K562 (cell line): ENCODE measurements at regions not wholly inside any gene's neighbourhood (a gene's known extent, or its start where the extent isn't known, plus 50 kb on each side); places are given as distances from the start of the nearest gene placed in this dataset.

Experiments used
- CBX2 ChIP-seq: fragments of 200-600 bp; sonication (generic); IDR thresholded peaks from one replicate; pipeline ENCODE4 v1.6.1; 2012; ENCODE audit warnings: mild to moderate bottlenecking, low read length, inconsistent platforms; ENCODE audit not compliant: insufficient read depth, poor library complexity, severe bottlenecking
- CREB3 ChIP-seq: fragments of 450-650 bp; conservative IDR thresholded peaks from 2 replicates; pipeline ENCODE4 v1.6.1; 2016; ENCODE audit warnings: missing genetic modification characterization, low read depth, mild to moderate bottlenecking, missing compliant biosample characterization, moderate library complexity
- DIDO1 ChIP-seq: fragments of 450-650 bp; IDR thresholded peaks from 2 replicates; pipeline ENCODE4 v1.6.1; 2016; ENCODE audit warnings: low read depth, missing biosample characterization, missing genetic modification characterization
- ESRRB ChIP-seq: fragments of 250-450 bp; sonication (Bioruptor Pico); IDR thresholded peaks from 2 replicates; pipeline ENCODE4 v1.5.0; 2020; ENCODE audit warnings: mild to moderate bottlenecking, moderate library complexity, borderline replicate concordance
- GTF2E2 ChIP-seq: fragments of 200-800 bp; sonication (Bioruptor generic); IDR thresholded peaks from 2 replicates; pipeline ENCODE4 v1.6.1; 2016; ENCODE audit warnings: missing genetic modification characterization, missing compliant biosample characterization
- HDAC8 ChIP-seq: fragments of 450-650 bp; IDR thresholded peaks from 2 replicates; pipeline ENCODE4 v1.6.1; 2016; ENCODE audit warnings: mild to moderate bottlenecking, missing genetic modification characterization, moderate library complexity, missing compliant biosample characterization
- KDM2B ChIP-seq: fragments of 250-450 bp; sonication (Bioruptor Pico); IDR thresholded peaks from 2 replicates; pipeline ENCODE4 v1.8.0; 2021; ENCODE audit warnings: mild to moderate bottlenecking, moderate library complexity
- KLF16 ChIP-seq: IDR thresholded peaks from 2 replicates; pipeline ENCODE4 v1.6.1; 2016; ENCODE audit warnings: antibody characterized with exemption
- NFATC3 ChIP-seq: fragments of 450-650 bp; IDR thresholded peaks from 2 replicates; pipeline ENCODE4 v1.6.1; 2017; ENCODE audit warnings: mild to moderate bottlenecking
- NR1H2 ChIP-seq: sonication (generic); formaldehyde crosslinking; IDR thresholded peaks from 2 replicates; pipeline ENCODE4 v1.4.0; 2020; ENCODE audit warnings: mild to moderate bottlenecking, missing genetic modification reagents
- NRF1 ChIP-seq, 2 experiments: fragments of 450-650 bp; IDR thresholded peaks in 1 of 2; conservative IDR thresholded peaks in 1 of 2; 2 replicates each; pipeline ENCODE4 v1.6.1; 2014; ENCODE audit warnings: mild to moderate bottlenecking in 2 of 2
- RBFOX2 ChIP-seq: fragments of 200-400 bp; formaldehyde crosslinking; IDR thresholded peaks from 2 replicates; pipeline ENCODE4 v1.6.1; 2017; ENCODE audit warnings: low read depth, mild to moderate bottlenecking, low read length, moderate library complexity
- TAF1 ChIP-seq: IDR thresholded peaks from 2 replicates; pipeline ENCODE4 v1.6.1; 2011; ENCODE audit warnings: mild to moderate bottlenecking, low read length, moderate library complexity; ENCODE audit not compliant: insufficient read depth, control insufficient read depth, severe bottlenecking; ENCODE audit errors: extremely low read depth
- TAF7 ChIP-seq: fragments of 450-650 bp; IDR thresholded peaks from 2 replicates; pipeline ENCODE4 v1.6.1; 2016; ENCODE audit warnings: missing genetic modification characterization, missing compliant biosample characterization
- TFE3 ChIP-seq: fragments of 450-650 bp; formaldehyde crosslinking; IDR thresholded peaks from 2 replicates; pipeline ENCODE4 v1.4.0; 2020; ENCODE audit warnings: mild to moderate bottlenecking, mixed read lengths
- U2AF2 ChIP-seq: fragments of 200-400 bp; formaldehyde crosslinking; optimal IDR thresholded peaks from 2 replicates; pipeline ENCODE3; 2017; ENCODE audit warnings: low read depth, mild to moderate bottlenecking, low read length
- YY1 ChIP-seq, 3 experiments: IDR thresholded peaks; 2 replicates each; pipeline ENCODE4 v1.6.1; 2011; ENCODE audit warnings: low read length in 2 of 3, mild to moderate bottlenecking in 2 of 3, moderate library complexity in 2 of 3, borderline replicate concordance in 1 of 3, control low read depth in 1 of 3, low read depth in 1 of 3; ENCODE audit not compliant: insufficient read depth in 3 of 3, insufficient replicate concordance in 2 of 3, control insufficient read depth in 1 of 3, insufficient read length in 1 of 3; ENCODE audit errors: extremely low read depth in 1 of 3
- ZC3H4 ChIP-seq: sonication (generic); formaldehyde crosslinking; IDR thresholded peaks from 2 replicates; pipeline ENCODE4 v1.9.0; 2021; ENCODE audit warnings: missing genetic modification reagents, borderline replicate concordance
- ZNF780A ChIP-seq: fragments of 250-450 bp; sonication (Bioruptor Pico); IDR thresholded peaks from 2 replicates; pipeline ENCODE4 v1.5.0; 2021; ENCODE audit warnings: mild to moderate bottlenecking
- TF ChIP-seq, protein P1 (sequence below): fragments of 450-650 bp; formaldehyde crosslinking; IDR thresholded peaks from 2 replicates; pipeline ENCODE4 v1.4.0; 2022; ENCODE audit warnings: missing genetic modification characterization
- TF ChIP-seq, protein P2 (sequence below), 2 experiments: fragments of 450-650 bp; conservative IDR thresholded peaks; 2 replicates each; pipeline ENCODE4 v1.6.1; 2017; ENCODE audit warnings: mild to moderate bottlenecking in 2 of 2, moderate library complexity in 2 of 2

DNA sequence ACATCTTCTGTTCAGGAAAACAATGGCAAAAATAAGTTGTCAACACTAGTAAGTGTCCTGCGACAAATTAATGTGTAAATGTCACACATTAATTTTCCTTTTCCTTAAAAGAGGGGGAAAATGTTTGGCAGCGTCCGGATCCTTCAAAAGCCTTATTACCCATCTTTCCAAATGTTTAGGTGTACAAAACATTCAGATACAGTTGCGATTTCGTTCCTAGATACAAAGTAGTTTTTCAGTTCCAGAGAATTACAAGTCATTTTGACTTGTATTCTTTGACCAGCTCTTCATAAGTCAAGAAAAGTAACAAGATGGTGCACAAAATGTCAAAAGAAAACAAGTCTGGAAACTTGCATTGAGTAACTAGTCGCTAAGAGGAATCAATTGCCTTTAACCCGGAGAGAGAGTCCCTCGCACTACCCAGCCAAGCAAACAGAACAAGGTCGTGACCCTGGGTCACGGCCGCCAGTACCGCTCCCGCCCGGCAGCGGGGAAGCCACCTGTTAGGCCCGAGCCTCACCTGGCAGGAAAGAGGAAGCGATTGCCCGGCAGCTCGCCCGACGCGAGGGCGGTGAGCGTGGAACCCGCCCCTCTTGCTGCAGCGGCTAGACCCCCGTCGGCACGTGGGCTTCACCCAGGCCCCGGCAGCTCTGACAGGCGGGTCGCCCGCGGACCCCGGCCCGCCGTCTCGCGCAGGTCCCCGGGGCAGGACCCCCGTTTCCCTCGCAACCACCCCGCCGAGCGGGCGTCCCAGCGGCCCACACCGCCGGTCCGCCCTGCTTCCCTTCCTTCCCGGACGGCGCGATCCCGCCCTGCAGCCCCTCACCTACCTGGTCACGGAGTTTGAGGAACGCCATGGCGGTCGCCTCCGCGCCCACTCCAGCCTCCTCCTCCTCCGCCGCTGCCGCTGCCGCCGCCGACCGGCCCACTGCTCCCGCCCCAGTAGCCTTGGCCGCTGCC lies 61.0 kb upstream of the ANKRD28 start (continued):
- TF ChIP-seq YY1 (IDR thresholded peaks at IDR 0.05; ENCODE audit: borderline replicate concordance in 1 of 3, control insufficient read depth in 1 of 3, extremely low read depth in 1 of 3, insufficient read depth in 3 of 3, insufficient read length in 1 of 3, insufficient replicate concordance in 2 of 3, low read depth in 1 of 3, low read length in 2 of 3) = peak in 1 of 3 experiments; percentile 28
- no peak for TF ChIP-seq U2AF2
- TF ChIP-seq TAF7 (tag) = no peak
- TF ChIP-seq KDM2B (CRISPR knock-in tag) = no peak
- no peak for TF ChIP-seq GTF2E2 (tag)
- no peak for TF ChIP-seq HDAC8
- TF ChIP-seq, protein P1, sequence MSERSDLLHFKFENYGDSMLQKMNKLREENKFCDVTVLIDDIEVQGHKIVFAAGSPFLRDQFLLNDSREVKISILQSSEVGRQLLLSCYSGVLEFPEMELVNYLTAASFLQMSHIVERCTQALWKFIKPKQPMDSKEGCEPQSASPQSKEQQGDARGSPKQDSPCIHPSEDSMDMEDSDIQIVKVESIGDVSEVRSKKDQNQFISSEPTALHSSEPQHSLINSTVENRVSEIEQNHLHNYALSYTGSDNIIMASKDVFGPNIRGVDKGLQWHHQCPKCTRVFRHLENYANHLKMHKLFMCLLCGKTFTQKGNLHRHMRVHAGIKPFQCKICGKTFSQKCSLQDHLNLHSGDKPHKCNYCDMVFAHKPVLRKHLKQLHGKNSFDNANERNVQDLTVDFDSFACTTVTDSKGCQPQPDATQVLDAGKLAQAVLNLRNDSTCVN (CRISPR knock-in tag) = no peak
- no peak for TF ChIP-seq KLF16
- no peak for TF ChIP-seq DIDO1 (tag)
- TF ChIP-seq NFATC3 = no peak
- TF ChIP-seq NRF1 (conservative IDR thresholded peaks at IDR 0.05 in 1 of 2, IDR thresholded peaks at IDR 0.05 in 1 of 2) = no peak; a peak in 1 of 4 replicates
- no peak; the same call in 1 of the 2 replicates for TF ChIP-seq NR1H2 (CRISPR knock-in tag)
- TF ChIP-seq TFE3 (CRISPR knock-in tag) = no peak
- no peak for TF ChIP-seq TAF1
- TF ChIP-seq ZNF780A (CRISPR knock-in tag) = 0 out of 2 replicates have a peak, but pooled peaks have one; percentile 39
- TF ChIP-seq, protein P2, sequence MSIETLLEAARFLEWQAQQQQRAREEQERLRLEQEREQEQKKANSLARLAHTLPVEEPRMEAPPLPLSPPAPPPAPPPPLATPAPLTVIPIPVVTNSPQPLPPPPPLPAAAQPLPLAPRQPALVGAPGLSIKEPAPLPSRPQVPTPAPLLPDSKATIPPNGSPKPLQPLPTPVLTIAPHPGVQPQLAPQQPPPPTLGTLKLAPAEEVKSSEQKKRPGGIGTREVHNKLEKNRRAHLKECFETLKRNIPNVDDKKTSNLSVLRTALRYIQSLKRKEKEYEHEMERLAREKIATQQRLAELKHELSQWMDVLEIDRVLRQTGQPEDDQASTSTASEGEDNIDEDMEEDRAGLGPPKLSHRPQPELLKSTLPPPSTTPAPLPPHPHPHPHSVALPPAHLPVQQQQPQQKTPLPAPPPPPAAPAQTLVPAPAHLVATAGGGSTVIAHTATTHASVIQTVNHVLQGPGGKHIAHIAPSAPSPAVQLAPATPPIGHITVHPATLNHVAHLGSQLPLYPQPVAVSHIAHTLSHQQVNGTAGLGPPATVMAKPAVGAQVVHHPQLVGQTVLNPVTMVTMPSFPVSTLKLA (conservative IDR thresholded peaks at IDR 0.05) = peak; percentile 51 to 59
- TF ChIP-seq RBFOX2 = peak; percentile 56
- no peak for TF ChIP-seq ESRRB (CRISPR knock-in tag)
- no peak for TF ChIP-seq CBX2
- no peak for TF ChIP-seq ZC3H4 (CRISPR knock-in tag)
- TF ChIP-seq CREB3 (tag) = no peak
